ENCODE measurements at regions not wholly inside any gene's neighbourhood (a gene's known extent, or its start where the extent isn't known, plus 50 kb on each side); places are given as distances from the start of the nearest gene placed in this dataset.

DNA sequence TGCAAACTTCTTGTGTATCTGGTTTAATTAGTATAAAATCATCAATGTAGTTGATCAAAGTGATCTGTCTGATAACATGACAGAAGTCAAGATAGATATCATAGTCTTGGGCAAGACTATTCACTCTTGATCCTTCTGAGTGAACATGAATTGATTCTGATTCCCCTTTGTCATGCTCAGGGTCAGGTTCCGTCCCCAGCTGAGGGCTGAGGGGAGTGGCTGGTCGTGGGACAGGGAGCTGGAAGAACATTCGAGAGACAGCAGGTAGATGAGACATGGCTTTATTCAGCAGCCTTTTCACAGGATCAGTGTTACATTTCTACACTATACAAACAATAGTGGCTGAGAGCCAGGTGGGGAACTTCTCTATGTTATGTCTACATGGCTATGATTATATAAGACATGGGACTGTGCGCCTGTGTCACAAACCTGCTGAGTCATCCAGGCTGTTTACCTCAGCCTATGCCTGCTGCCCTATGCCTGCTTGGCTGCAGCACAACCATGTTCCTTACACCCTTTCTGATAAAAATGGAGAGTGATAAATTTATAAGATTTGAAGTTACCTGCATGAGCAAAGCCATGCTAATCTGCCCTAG is 586.9 kb upstream of the NR3C2 start:
- ATAC-seq: no peak

- no peak for ATAC-seq
Measured at GRCh38 chr4:149026696-149027095, 584.5 kb upstream of the NR3C2 start.

GRCh38 chr4:149017002-149017734 is 575.0 kb upstream of the NR3C2 start:
- ATAC-seq: no peak

- no peak for ATAC-seq
Measured at GRCh38 chr4:149009223-149009622, 567.0 kb upstream of the NR3C2 start.

DNA sequence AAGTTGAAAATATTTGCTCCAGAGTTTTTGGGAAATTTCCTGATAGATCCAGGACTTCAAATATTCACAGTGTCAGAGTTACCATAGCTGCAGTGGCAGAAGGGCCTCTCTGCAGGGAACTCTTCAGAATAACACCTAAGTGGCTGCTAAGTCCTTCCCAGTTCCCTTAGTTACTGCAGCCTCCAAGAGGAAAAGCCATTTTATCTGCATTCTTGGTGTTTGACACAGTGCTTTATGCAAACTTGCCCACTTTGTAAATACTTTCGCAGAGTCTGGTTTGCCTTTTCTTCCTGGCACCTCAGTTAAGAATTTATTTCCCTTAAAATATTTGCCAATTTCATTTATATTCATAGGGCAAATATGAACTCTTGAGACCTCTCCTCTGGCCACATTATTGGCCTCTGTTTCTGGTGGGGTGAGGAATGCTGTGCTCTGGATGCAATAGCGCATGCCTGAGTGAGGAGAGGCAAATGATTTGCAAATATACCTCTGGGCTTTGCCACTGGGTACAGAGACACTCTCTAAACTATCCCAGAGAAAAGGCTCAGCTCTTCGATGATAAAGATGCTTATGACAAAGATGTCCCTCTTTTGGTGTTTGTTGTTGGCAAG is 566.3 kb upstream of the NR3C2 start:
- ATAC-seq: no peak

GRCh38 chr4:149005191-149005590 is 563.0 kb upstream of the NR3C2 start:
- ATAC-seq: no peak

DNA sequence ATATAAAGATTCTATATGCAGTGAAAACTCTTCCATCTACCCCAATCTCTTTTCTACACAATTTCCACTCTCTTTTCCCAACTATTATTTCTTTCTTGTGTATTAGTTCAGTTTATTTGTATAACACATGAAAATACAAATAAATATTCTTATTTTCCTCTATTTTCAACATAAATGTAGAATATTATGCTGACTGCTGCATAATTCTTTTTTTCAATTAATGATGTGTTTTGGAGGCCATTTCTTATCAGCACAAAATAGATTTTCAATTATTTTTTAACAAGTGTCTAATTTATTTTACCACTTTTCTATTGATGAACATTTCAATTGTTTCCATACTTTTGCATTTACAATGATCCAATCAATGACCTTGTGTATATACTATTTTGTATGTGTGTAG is 557.7 kb upstream of the NR3C2 start:
- ATAC-seq: no peak

- no peak for ATAC-seq
Measured at GRCh38 chr4:148998719-148999118, 556.5 kb upstream of the NR3C2 start.

- ATAC-seq: no peak
Measured at GRCh38 chr4:148986951-148987350, 544.7 kb upstream of the NR3C2 start.

DNA sequence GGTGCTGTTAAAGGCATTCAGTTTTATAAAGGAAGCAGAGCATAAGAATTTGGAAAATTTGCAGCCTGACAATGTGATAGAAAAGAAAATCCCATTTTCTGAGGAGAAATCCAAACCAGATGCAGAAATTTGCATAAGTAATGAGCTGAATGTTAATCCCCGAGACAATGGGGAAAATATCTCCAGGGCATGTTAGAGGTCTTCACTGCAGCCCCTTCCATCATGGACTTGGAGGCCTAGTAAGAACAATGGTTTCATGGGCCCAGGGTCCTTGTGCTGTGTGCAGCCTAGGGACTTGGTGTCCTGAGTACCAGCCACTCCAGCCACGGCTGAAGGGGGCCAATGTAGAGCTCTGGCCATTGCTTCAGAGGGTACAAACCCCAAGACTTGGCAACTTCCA is 542.7 kb upstream of the NR3C2 start:
- no peak for ATAC-seq

DNA sequence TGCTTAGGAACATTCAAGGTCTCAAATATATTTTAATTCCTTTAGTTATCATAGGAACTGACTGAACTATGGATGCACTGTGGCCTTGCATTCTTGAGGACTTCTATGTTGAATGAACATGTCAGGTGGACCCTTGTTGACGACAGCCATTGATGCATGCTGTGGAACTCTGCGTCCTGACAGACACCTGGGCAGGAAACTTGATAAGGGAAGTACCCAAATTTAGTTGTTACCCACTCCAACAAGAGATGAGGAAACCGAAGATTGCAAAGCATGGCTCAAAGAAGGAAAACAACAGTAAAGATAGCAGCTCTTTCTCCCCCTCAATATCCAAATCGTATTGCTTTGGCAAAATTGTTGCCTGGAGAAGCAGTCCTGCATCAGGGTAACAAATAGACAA is 540.0 kb upstream of the NR3C2 start:
- no peak for ATAC-seq

DNA sequence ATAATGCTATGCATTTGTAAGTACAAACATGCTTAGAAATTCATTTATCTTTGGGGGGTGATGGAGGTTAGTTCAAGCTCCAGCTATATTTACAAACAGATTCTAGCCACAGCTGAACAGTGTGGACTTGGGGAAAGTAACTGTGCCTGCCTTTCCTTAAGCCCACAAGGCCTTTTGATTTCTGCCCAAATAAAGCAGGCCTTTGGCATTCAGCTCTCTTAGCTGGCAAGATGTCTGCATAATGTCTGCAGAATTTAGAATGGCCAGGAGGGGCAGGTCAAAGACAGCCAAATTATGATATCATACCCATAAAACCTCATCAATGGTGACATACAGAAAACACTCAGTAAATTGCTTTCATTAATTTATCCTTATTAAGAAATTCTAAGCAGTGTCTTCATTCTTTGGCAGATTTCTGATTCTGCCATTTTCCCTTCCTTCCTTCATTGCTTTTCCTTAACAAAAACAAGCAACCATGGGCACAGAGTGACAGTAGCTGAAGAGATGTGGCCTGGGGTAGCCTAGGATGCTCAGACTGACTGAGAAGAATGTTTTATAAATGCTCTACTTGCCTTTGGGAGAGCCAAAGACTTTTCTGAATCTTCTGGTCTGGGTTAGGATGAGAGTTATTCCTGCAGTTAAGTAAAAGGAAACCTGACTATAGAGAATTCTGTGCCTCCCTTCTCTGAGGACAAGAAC is 538.7 kb upstream of the NR3C2 start:
- ATAC-seq: no peak

- ATAC-seq: no peak
Measured at GRCh38 chr4:148978301-148978700, 536.1 kb upstream of the NR3C2 start.

- no peak for ATAC-seq
Measured at GRCh38 chr4:148975464-148975863, 533.2 kb upstream of the NR3C2 start.

GRCh38 chr4:148965080-148965479 is 522.9 kb upstream of the NR3C2 start:
- ATAC-seq: no peak

- no peak for ATAC-seq
Measured at GRCh38 chr4:148964456-148964855, 522.2 kb upstream of the NR3C2 start.

GRCh38 chr4:148962539-148963290 is 520.5 kb upstream of the NR3C2 start:
- no peak for ATAC-seq

GRCh38 chr4:148961526-148961925 is 519.3 kb upstream of the NR3C2 start:
- no peak for ATAC-seq

DNA sequence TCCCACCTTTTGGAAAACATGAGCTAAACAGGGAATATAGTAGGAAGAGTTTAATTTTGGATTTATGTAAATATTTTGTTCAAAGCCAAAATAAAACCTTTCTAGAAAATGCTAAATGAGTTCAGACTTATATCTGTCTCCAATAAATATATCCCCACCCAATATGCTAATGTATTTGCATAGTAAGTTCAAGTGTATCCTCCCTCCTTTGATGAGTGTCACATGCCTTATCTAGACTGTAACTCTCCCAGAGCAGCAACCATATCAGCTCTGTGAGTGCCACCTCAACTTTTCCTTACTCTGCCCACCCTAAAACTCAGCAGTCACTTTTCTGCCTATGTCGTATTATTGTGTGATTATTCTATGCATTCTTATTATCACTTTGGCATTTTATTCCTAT is 516.1 kb upstream of the NR3C2 start:
- no peak for ATAC-seq

GRCh38 chr4:148955564-148956297 is 513.5 kb upstream of the NR3C2 start:
- ATAC-seq: no peak

DNA sequence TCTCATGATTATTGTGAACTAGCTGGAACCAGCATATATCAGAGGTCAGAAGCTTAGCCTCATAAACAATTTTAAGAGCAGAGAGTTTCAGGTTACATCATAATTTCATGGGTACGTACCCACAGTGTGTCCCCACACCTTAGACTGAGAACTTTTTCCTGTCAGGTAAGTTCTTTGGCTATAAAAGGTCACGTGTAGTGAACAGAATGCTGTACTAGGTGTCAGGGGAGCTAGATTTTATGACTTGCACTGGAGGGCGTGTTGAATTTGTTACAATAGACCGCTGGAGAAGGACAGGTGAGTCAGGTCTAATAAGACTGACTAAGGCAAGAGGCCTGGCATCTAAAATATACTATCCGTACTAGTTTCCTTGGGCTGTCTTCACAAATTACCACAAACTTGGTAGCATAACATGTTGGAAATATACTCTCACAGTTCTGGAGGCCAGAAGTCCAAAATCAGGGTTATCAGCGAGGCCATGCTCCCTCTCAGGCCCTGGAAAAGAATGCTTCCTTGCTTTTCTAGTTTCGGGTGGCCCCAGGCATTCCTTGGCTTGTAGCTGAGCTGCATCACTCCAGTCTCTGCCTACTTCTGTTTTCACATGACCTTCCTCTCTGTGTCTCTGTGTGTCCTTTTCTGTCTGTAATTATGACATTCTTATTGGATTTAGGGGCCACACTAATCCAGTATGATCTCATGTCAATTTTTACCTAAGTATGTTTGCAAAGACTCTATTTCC is 512.0 kb upstream of the NR3C2 start:
- no peak for ATAC-seq

GRCh38 chr4:148951346-148951745 is 509.1 kb upstream of the NR3C2 start:
- no peak for ATAC-seq

Data from activated CD4-positive, CD25-positive, alpha-beta regulatory T cell treated with anti-CD3 and anti-CD28 coated beads, Interleukin-2, amount 50 U/mL, for 24 hours (primary cell).